GM12878 (cell line): ENCODE measurements at regions not wholly inside any gene's neighbourhood (a gene's known extent, or its start where the extent isn't known, plus 50 kb on each side); places are given as distances from the start of the nearest gene placed in this dataset.

ENCODE experiments used
- ATAC-seq: fragments of 200-7000 bp; cut with Tn5 transposase; 3 replicates; pipeline ENCODE4 v1.9.1; 2020; ENCODE audit warnings: mild to moderate bottlenecking, moderate library complexity
- BruUV-seq: library from RNA; stranded (reverse); fragments of 400-500 nt; replicated peaks from 2 replicates; lab custom pipeline; 2021; lab: Mats Ljungman, UMichigan
- CTCF ChIA-PET: fragments of 300-600 bp; sonication (Branson Sonifier 250); formaldehyde crosslinking; extraction: SDS; loops from one replicate; lab custom pipeline; 2021; ENCODE audit warnings: inconsistent platforms; lab: Yijun Ruan, JAX
- POLR2A ChIA-PET: fragments of 350-600 bp; formaldehyde crosslinking; extraction: SDS; loops from one replicate; lab custom pipeline; 2021; ENCODE audit warnings: inconsistent platforms; lab: Charles Lee
- RAD21 ChIA-PET: fragments of 300-600 bp; sonication (Branson Sonifier 250); formaldehyde crosslinking; loops from one replicate; lab custom pipeline; 2023; ENCODE audit warnings: antibody characterized with exemption; ENCODE audit not compliant: unreplicated experiment; lab: Charles Lee
- SMC1A ChIA-PET: fragments of 300-600 bp; sonication (Branson Sonifier 250); formaldehyde crosslinking; loops from one replicate; lab custom pipeline; 2023; ENCODE audit not compliant: unreplicated experiment, uncharacterized antibody; lab: Charles Lee
- DNase-seq: peaks from one replicate; pipeline ENCODE4 v3.0.0-alpha.2; 2011; ENCODE audit warnings: low read depth, low spot score
- FAIRE-seq: peaks from 3 replicates; lab custom pipeline; 2011; peaks lifted over from hg19 to GRCh38; lab: Jason Lieb, UNC
- H2AFZ ChIP-seq: 2 replicates; pipeline ENCODE4 v1.6.0; 2011; ENCODE audit warnings: low read depth, low read length, control low read depth; ENCODE audit not compliant: control insufficient read depth
- H3K27ac ChIP-seq: 2 replicates; pipeline ENCODE4 v1.5.1; 2011; ENCODE audit warnings: control low read depth; ENCODE audit not compliant: control insufficient read depth, insufficient read depth
- H3K27me3 ChIP-seq, 2 experiments: replicated peaks in 1 of 2; 2 replicates each; pipeline versions ENCODE4 v1.6.0 to v1.6.1; 2011; ENCODE audit warnings: low read length in 1 of 2; ENCODE audit not compliant: control insufficient read depth in 2 of 2, insufficient read depth in 2 of 2
- H3K36me3 ChIP-seq, 2 experiments: 2 replicates each; pipeline ENCODE4 v1.5.1; 2011; ENCODE audit warnings: low read length in 1 of 2; ENCODE audit not compliant: control insufficient read depth in 2 of 2, insufficient read depth in 2 of 2
- H3K4me1 ChIP-seq: 2 replicates; pipeline ENCODE4 v1.6.1; 2011; ENCODE audit warnings: mild to moderate bottlenecking, low read length, moderate library complexity, mixed read lengths; ENCODE audit not compliant: control insufficient read depth, insufficient read depth
- H3K4me2 ChIP-seq: 2 replicates; pipeline ENCODE4 v1.6.0; 2011; ENCODE audit warnings: control low read depth; ENCODE audit not compliant: control insufficient read depth, insufficient read depth
- H3K4me3 ChIP-seq: fragments of 200-600 bp; sonication (generic); 2 replicates; pipeline ENCODE4 v1.5.1; 2016
- H3K79me2 ChIP-seq: 2 replicates; pipeline ENCODE4 v1.6.0; 2011; ENCODE audit warnings: low read length; ENCODE audit not compliant: control insufficient read depth, insufficient read depth
- H3K9ac ChIP-seq: 2 replicates; pipeline ENCODE4 v1.8.0; 2011; ENCODE audit warnings: low read length, control low read depth, mixed read lengths; ENCODE audit not compliant: control insufficient read depth, insufficient read depth
- H3K9me3 ChIP-seq: replicated peaks from 3 replicates; pipeline ENCODE4 v1.5.1; 2011; ENCODE audit warnings: mild to moderate bottlenecking, low read length; ENCODE audit not compliant: control insufficient read depth, insufficient read depth
- H4K20me1 ChIP-seq: 2 replicates; pipeline ENCODE4 v1.6.0; 2011; ENCODE audit not compliant: control insufficient read depth, insufficient read depth
- ATF2 ChIP-seq: IDR thresholded peaks from 2 replicates; pipeline ENCODE4 v1.6.1; 2012; ENCODE audit warnings: low read length, inconsistent platforms
- CREM ChIP-seq: IDR thresholded peaks from 2 replicates; pipeline ENCODE4 v1.6.1; 2014; ENCODE audit warnings: antibody characterized with exemption, low read depth
- EP300 ChIP-seq, 2 experiments: fragments of 150-350 bp in 1 of 2; IDR thresholded peaks; 2 replicates each; pipeline ENCODE4 v1.6.1; 2011 to 2012; ENCODE audit warnings: low read depth in 2 of 2, low read length in 2 of 2, borderline replicate concordance in 1 of 2, improper control_type of control experiment in 1 of 2, inconsistent platforms in 1 of 2; ENCODE audit not compliant: control insufficient read depth in 1 of 2
- FOXK2 ChIP-seq: fragments of 450-650 bp; IDR thresholded peaks from 2 replicates; pipeline ENCODE4 v1.6.1; 2017; ENCODE audit warnings: mild to moderate bottlenecking, moderate library complexity
- IRF4 ChIP-seq: IDR thresholded peaks from 2 replicates; pipeline ENCODE4 v1.6.1; 2011; ENCODE audit warnings: low read depth, low read length
- JUNB ChIP-seq: IDR thresholded peaks from 2 replicates; pipeline ENCODE4 v1.6.1; 2016; ENCODE audit warnings: antibody characterized with exemption, mild to moderate bottlenecking
- JUND ChIP-seq: IDR thresholded peaks from 2 replicates; pipeline ENCODE4 v1.6.1; 2012; ENCODE audit warnings: low read depth, mild to moderate bottlenecking, low read length, improper control_type of control experiment, moderate library complexity
- LARP7 ChIP-seq: fragments of 450-650 bp; IDR thresholded peaks from 2 replicates; pipeline ENCODE4 v1.6.1; 2017; ENCODE audit warnings: mild to moderate bottlenecking
- MEF2A ChIP-seq: IDR thresholded peaks from 2 replicates; pipeline ENCODE4 v1.6.1; 2011; ENCODE audit warnings: low read depth, mild to moderate bottlenecking, low read length, moderate library complexity; ENCODE audit not compliant: insufficient read depth
- SMAD1 ChIP-seq: fragments of 450-650 bp; IDR thresholded peaks from 2 replicates; pipeline ENCODE4 v1.6.1; 2018; ENCODE audit warnings: mild to moderate bottlenecking, low read depth; ENCODE audit not compliant: partially characterized antibody
- STAT3 ChIP-seq: IDR thresholded peaks from 2 replicates; pipeline ENCODE4 v1.6.1; 2011; ENCODE audit warnings: low read depth, low read length, improper control_type of control experiment
- ZBTB40 ChIP-seq: fragments of 450-650 bp; IDR thresholded peaks from 2 replicates; pipeline ENCODE4 v1.6.1; 2016; ENCODE audit warnings: mild to moderate bottlenecking, moderate library complexity, borderline replicate concordance
- ZNF24 ChIP-seq: fragments of 450-650 bp; IDR thresholded peaks from 2 replicates; pipeline ENCODE4 v1.6.1; 2017; ENCODE audit warnings: antibody characterized with exemption, mild to moderate bottlenecking
- ZSCAN29 ChIP-seq: fragments of 450-650 bp; IDR thresholded peaks from 2 replicates; pipeline ENCODE4 v1.6.1; 2017; ENCODE audit warnings: mild to moderate bottlenecking, moderate library complexity
- WGBS: methylation state at CpG from one replicate; pipeline ENCODE4 v1.1.6; 2016; ENCODE audit warnings: low lambda C conversion rate; ENCODE audit not compliant: insufficient replicate concordance, insufficient coverage; ENCODE audit errors: missing lambda C conversion rate; 5-methylcytosine and 5-hydroxymethylcytosine counted together
- in situ Hi-C: fragments of 300-500 bp; cut with MboI; formaldehyde crosslinking; loops from 9 replicates; pipeline ENCODE4 v1.14.3; 2018; ENCODE audit warnings: mixed read lengths
- intact Hi-C: fragments of 100-400 bp; cut with micrococcal nuclease; formaldehyde crosslinking; loops from one replicate; pipeline ENCODE4 v1.14.2; 2022; ENCODE audit not compliant: unreplicated experiment
- TF ChIP-seq, protein P1 (sequence below): fragments of 450-650 bp; formaldehyde crosslinking; IDR thresholded peaks from 2 replicates; pipeline ENCODE4 v1.4.0; 2020; ENCODE audit warnings: mild to moderate bottlenecking, moderate library complexity

DNA sequence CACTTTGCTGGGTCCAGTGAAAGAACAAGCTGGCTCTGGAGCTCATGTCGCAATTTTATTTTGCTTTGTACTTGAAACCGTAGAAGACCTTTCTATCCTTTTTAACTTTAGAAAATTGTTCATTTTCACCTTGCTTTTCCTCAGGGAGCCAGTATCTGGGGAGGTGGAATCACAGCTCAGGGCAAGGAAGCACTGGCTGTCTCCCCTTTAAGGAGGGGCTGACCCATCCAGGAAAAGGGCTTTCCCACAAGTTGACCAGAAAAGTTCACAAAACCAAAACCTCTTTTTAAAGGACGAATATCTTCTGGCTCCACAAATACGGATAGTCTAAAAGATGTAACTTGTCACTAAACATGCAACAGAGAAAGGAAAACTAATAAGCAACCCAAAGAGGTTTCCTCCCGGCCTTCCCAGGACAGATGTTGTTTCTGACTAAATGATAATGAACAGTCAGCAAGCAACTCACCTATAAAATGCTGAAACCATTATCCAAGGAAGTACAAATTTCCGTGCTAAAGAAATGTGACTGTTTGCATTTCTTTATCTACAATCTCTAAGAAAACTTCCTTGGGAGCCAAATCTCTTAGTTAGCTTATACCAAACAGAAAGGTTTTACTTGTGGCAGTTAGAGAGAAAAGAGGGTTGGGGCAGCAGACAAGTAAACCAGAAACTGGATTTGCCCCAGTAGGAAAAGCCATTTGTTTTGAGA, 278.2 kb downstream of the PLK2 start (continued):
- no peak for TF ChIP-seq ZSCAN29
- no peak for TF ChIP-seq STAT3
- no peak for TF ChIP-seq CREM
- TF ChIP-seq ZNF24 = no peak
- no peak for TF ChIP-seq LARP7
- no peak for TF ChIP-seq JUNB
- no peak for TF ChIP-seq FOXK2
- TF ChIP-seq JUND = no peak
- TF ChIP-seq MEF2A = no peak

DNA sequence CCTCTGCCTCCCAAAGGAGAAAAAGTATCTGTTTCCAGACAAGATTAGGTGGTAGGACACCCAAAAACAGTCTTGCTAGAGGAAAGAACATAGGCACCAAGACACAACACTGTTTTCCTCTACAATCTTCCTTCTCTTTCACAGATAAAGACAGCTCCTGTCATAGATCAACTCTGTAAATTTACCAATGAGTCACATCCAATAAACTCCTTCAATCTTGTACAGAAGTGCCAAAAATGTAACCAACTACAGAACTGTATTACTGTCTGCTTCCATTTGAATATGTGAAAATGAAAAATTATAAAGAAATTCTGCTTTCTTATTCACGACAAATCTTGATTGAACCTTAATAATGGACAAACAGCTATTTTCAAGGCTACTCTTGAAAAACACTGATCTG, 286.9 kb downstream of the PLK2 start:
- no peak for FAIRE-seq
- H3K9me3 ChIP-seq = no peaks in the 10 kb centered on the region
- no peak overlapping the region for H3K4me2 ChIP-seq
- no peak overlapping the region for H3K9ac ChIP-seq
- 4% methylated on average over 1 of the region's 1 CpG for WGBS
- intact Hi-C loops (no loop called here), in situ Hi-C loops (no loop called here)
- H3K36me3 ChIP-seq = no peaks in the 10 kb centered on the region
- no peaks in the 10 kb centered on the region for H3K4me1 ChIP-seq
- no peak overlapping the region for H3K27ac ChIP-seq
- no peaks in the 10 kb centered on the region for H4K20me1 ChIP-seq
- no peak for ATAC-seq
- no TSS peak for BruUV-seq
- H3K27me3 ChIP-seq = no peaks in the 10 kb centered on the region
- ChIA-PET POLR2A (interaction anchor here (0.6 kb wide), 1 partner anchor 296 kb away, joined by 6 read pairs; no protein-coding TSS in a partner anchor), CTCF (no interaction called here), RAD21 (no interaction called here), SMC1A (no interaction called here)
- no peak for DNase-seq
- H3K4me3 ChIP-seq = no peak overlapping the region
- no peaks in the 10 kb centered on the region for H3K79me2 ChIP-seq
- no peak overlapping the region for H2AFZ ChIP-seq
- TF ChIP-seq IRF4 = no peak
- TF ChIP-seq EP300 (IDR thresholded peaks at IDR 0.05; ENCODE audit: borderline replicate concordance in 1 of 2, control insufficient read depth in 1 of 2, low read depth in 2 of 2, low read length in 2 of 2) = no peak
- no peak for TF ChIP-seq ZBTB40
- no peak for TF ChIP-seq SMAD1
- no peak for TF ChIP-seq ATF2
- TF ChIP-seq, protein P1, sequence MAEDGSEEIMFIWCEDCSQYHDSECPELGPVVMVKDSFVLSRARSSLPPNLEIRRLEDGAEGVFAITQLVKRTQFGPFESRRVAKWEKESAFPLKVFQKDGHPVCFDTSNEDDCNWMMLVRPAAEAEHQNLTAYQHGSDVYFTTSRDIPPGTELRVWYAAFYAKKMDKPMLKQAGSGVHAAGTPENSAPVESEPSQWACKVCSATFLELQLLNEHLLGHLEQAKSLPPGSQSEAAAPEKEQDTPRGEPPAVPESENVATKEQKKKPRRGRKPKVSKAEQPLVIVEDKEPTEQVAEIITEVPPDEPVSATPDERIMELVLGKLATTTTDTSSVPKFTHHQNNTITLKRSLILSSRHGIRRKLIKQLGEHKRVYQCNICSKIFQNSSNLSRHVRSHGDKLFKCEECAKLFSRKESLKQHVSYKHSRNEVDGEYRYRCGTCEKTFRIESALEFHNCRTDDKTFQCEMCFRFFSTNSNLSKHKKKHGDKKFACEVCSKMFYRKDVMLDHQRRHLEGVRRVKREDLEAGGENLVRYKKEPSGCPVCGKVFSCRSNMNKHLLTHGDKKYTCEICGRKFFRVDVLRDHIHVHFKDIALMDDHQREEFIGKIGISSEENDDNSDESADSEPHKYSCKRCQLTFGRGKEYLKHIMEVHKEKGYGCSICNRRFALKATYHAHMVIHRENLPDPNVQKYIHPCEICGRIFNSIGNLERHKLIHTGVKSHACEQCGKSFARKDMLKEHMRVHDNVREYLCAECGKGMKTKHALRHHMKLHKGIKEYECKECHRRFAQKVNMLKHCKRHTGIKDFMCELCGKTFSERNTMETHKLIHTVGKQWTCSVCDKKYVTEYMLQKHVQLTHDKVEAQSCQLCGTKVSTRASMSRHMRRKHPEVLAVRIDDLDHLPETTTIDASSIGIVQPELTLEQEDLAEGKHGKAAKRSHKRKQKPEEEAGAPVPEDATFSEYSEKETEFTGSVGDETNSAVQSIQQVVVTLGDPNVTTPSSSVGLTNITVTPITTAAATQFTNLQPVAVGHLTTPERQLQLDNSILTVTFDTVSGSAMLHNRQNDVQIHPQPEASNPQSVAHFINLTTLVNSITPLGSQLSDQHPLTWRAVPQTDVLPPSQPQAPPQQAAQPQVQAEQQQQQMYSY (CRISPR knock-in tag) = no peak
